Cerebellar cortex (tissue), 1 donor: ENCODE measurements at regions not wholly inside any gene's neighbourhood (a gene's known extent, or its start where the extent isn't known, plus 50 kb on each side); places are given as distances from the start of the nearest gene placed in this dataset.

Experiments
- DNase-seq: peaks from one replicate; pipeline ENCODE4 v3.0.0-alpha.2; 2015; ENCODE audit warnings: low spot score

DNA sequence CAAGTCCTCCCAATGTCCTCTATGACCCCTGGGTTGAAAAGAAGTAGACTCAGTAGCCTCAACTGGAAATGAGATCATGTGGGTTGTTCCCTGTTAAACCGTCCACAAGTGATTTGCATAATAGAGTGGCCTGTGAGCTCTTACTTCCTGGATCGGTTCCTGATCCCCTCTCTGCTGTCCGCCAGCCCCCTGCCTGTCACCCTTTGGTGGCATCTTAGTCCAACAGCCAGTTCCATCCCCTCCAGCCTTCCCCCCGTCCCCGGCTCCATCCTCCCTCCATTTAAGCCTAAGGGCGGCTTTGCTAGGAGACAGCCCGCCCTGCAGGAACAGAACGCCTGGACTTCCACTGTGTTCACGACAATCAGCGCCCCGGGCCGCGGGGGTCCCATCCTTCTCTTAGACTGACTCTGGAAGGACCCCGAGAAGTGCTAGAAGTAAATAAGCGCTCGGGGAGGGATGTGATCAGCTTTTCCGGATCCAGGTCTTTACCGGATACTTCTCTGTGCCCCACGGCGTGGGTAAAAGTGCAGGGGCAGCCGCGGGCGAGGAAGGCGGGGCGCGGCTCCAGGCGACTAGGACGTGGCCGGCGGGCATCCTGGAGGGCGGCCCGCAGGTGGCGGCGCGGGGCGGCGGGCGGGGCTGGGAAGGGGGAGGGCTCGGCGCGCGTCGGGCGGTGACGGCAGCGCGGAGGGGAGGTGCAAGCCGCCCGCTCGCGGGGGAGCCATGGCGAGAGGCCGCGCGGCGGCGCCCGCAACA is 51.2 kb upstream of the ULK4 start:
- DNase-seq, result peak; percentile 61

GRCh38 chr3:42012383-42012934 is 50.6 kb upstream of the ULK4 start:
- no peak for DNase-seq
